ENCODE measurements at regions not wholly inside any gene's neighbourhood (a gene's known extent, or its start where the extent isn't known, plus 50 kb on each side); places are given as distances from the start of the nearest gene placed in this dataset.
A peak's percentile ranks its signal among the peaks of the same experiment; 100 is the strongest.

DNA sequence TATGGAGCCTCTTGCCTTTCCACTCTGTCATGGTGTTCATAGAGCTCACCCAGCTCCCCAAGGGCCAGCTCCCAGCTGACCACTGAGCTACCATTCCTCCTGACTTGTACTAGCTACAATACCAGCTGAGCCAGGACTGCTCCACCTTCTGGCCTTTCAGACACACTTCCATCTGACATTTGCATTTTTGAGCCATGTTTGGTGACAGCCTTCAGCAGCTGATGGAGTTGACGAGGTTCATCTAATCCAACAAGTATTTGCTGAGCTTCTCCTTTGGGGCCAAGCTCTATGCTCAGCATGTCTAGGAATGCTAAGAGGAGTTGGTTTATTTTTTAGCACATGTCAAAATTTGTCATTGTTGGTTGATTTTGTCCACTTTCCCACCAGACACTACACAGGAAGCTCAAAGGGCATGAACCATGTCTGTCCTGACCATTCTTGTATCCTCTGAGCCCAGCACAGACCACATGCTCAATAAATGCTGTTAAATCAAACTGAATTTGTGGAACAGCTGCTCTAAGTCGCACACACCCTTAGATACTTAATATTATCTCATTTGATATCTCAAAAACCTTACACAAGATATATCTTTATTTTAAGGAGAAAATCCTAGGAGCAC lies 142.6 kb upstream of the PPARGC1A start:
- no peak overlapping the region for H3K27ac ChIP-seq (replicated peaks)
- no peak for TF ChIP-seq GABPA (IDR thresholded peaks at IDR 0.05; ENCODE audit: low read depth)
- TF ChIP-seq, protein P1, sequence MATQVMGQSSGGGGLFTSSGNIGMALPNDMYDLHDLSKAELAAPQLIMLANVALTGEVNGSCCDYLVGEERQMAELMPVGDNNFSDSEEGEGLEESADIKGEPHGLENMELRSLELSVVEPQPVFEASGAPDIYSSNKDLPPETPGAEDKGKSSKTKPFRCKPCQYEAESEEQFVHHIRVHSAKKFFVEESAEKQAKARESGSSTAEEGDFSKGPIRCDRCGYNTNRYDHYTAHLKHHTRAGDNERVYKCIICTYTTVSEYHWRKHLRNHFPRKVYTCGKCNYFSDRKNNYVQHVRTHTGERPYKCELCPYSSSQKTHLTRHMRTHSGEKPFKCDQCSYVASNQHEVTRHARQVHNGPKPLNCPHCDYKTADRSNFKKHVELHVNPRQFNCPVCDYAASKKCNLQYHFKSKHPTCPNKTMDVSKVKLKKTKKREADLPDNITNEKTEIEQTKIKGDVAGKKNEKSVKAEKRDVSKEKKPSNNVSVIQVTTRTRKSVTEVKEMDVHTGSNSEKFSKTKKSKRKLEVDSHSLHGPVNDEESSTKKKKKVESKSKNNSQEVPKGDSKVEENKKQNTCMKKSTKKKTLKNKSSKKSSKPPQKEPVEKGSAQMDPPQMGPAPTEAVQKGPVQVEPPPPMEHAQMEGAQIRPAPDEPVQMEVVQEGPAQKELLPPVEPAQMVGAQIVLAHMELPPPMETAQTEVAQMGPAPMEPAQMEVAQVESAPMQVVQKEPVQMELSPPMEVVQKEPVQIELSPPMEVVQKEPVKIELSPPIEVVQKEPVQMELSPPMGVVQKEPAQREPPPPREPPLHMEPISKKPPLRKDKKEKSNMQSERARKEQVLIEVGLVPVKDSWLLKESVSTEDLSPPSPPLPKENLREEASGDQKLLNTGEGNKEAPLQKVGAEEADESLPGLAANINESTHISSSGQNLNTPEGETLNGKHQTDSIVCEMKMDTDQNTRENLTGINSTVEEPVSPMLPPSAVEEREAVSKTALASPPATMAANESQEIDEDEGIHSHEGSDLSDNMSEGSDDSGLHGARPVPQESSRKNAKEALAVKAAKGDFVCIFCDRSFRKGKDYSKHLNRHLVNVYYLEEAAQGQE (IDR thresholded peaks at IDR 0.05; ENCODE audit: insufficient replicate concordance, low read depth), result no peak
- no peak for TF ChIP-seq POLR2AphosphoS5 (IDR thresholded peaks at IDR 0.05; ENCODE audit: low read depth)
- no peak for TF ChIP-seq SPI1 (IDR thresholded peaks at IDR 0.05; ENCODE audit: borderline replicate concordance, low read depth)
- TF ChIP-seq, protein P2, sequence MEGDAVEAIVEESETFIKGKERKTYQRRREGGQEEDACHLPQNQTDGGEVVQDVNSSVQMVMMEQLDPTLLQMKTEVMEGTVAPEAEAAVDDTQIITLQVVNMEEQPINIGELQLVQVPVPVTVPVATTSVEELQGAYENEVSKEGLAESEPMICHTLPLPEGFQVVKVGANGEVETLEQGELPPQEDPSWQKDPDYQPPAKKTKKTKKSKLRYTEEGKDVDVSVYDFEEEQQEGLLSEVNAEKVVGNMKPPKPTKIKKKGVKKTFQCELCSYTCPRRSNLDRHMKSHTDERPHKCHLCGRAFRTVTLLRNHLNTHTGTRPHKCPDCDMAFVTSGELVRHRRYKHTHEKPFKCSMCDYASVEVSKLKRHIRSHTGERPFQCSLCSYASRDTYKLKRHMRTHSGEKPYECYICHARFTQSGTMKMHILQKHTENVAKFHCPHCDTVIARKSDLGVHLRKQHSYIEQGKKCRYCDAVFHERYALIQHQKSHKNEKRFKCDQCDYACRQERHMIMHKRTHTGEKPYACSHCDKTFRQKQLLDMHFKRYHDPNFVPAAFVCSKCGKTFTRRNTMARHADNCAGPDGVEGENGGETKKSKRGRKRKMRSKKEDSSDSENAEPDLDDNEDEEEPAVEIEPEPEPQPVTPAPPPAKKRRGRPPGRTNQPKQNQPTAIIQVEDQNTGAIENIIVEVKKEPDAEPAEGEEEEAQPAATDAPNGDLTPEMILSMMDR (IDR thresholded peaks at IDR 0.05; ENCODE audit: insufficient read depth, low read length), result no peak
- DNase-seq (ENCODE audit: low read depth in 1 of 2, low spot score in 1 of 2), result no peak
- H3K27me3 ChIP-seq (ENCODE audit: insufficient read depth, poor library complexity, severe bottlenecking), result no peaks in the 10 kb centered on the region
- no peak overlapping the region for H3K4me3 ChIP-seq (replicated peaks; ENCODE audit: insufficient read depth, low read length)

DNA sequence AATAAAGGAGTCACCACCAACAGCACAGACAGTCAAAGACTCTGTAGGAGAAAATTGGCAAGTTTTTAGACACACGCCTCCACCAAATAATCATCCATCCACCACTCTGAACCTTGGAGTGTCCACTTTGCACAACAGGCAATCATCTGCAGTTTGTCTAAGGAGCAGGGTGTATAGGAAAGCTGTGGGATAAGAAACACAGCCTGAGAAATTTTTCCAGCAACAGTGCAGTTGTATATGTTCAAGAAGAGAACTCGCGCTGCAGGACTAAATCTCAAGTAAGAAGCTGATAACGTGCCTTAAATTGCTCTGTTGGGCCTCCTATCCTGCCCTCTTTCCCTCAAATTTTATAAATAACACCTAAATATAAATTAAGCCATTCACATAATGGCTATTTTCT lies 136.7 kb upstream of the PPARGC1A start:
- no peak for TF ChIP-seq GABPA (IDR thresholded peaks at IDR 0.05; ENCODE audit: low read depth)
- no peak for TF ChIP-seq POLR2AphosphoS5 (IDR thresholded peaks at IDR 0.05; ENCODE audit: low read depth)
- TF ChIP-seq SPI1 (IDR thresholded peaks at IDR 0.05; ENCODE audit: borderline replicate concordance, low read depth), result no peak
- TF ChIP-seq, protein P2 (IDR thresholded peaks at IDR 0.05; ENCODE audit: insufficient read depth, low read length), result no peak
- TF ChIP-seq, protein P1 (IDR thresholded peaks at IDR 0.05; ENCODE audit: insufficient replicate concordance, low read depth), result no peak
- Histone ChIP-seq H3K4me3 (replicated peaks; ENCODE audit: insufficient read depth, low read length) (no peak overlapping the region), H3K27ac (replicated peaks) (no peak overlapping the region), H3K27me3 (ENCODE audit: insufficient read depth, poor library complexity, severe bottlenecking) (peaks cover 2% of the 10 kb centered on the region)
- no peak for DNase-seq (ENCODE audit: low read depth in 1 of 2, low spot score in 1 of 2)

DNA sequence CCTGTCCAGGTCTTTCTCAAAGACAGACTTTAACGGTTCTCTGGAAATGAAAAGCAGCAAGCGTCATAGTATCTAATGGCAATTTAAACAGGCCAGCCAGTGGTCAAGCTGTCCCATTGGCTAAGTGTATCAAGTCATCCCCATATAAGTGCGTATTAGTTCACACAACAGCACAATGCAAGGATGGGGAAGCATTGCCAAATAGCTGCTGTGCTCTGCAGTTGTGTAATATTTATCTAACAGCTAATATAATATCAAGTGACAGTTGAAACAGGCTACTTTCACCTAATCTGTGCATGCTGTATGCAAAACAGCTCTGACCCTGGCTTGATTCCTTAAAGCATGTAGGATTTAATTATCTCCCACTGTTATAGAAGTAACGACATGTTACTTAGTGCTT lies 134.8 kb upstream of the PPARGC1A start:
- TF ChIP-seq, protein P1 (IDR thresholded peaks at IDR 0.05; ENCODE audit: insufficient replicate concordance, low read depth), result no peak
- TF ChIP-seq SPI1 (IDR thresholded peaks at IDR 0.05; ENCODE audit: borderline replicate concordance, low read depth) (no peak), POLR2AphosphoS5 (IDR thresholded peaks at IDR 0.05; ENCODE audit: low read depth) (no peak), GABPA (IDR thresholded peaks at IDR 0.05; ENCODE audit: low read depth) (no peak)
- TF ChIP-seq, protein P2 (IDR thresholded peaks at IDR 0.05; ENCODE audit: insufficient read depth, low read length), result no peak
- H3K4me3 ChIP-seq (replicated peaks; ENCODE audit: insufficient read depth, low read length), result no peak overlapping the region
- DNase-seq (ENCODE audit: low read depth in 1 of 2, low spot score in 1 of 2), result peak in 1 of 2 experiments; percentile 4
- H3K27me3 ChIP-seq (ENCODE audit: insufficient read depth, poor library complexity, severe bottlenecking), result peaks cover 2% of the 10 kb centered on the region
- no peak overlapping the region for H3K27ac ChIP-seq (replicated peaks)

All from HL-60 (cell line).